G401 (cell line): ENCODE measurements at regions not wholly inside any gene's neighbourhood (a gene's known extent, or its start where the extent isn't known, plus 50 kb on each side); places are given as distances from the start of the nearest gene placed in this dataset.

Experiments used
- DNase-seq: peaks from one replicate; pipeline ENCODE4 v3.0.0-alpha.2; 2015; ENCODE audit warnings: low spot score
- in situ Hi-C: cut with HindIII; loops from 2 replicates; pipeline ENCODE4 v1.10.0; 2016; ENCODE audit warnings: low sequenced_read_pairs, mixed read lengths

DNA sequence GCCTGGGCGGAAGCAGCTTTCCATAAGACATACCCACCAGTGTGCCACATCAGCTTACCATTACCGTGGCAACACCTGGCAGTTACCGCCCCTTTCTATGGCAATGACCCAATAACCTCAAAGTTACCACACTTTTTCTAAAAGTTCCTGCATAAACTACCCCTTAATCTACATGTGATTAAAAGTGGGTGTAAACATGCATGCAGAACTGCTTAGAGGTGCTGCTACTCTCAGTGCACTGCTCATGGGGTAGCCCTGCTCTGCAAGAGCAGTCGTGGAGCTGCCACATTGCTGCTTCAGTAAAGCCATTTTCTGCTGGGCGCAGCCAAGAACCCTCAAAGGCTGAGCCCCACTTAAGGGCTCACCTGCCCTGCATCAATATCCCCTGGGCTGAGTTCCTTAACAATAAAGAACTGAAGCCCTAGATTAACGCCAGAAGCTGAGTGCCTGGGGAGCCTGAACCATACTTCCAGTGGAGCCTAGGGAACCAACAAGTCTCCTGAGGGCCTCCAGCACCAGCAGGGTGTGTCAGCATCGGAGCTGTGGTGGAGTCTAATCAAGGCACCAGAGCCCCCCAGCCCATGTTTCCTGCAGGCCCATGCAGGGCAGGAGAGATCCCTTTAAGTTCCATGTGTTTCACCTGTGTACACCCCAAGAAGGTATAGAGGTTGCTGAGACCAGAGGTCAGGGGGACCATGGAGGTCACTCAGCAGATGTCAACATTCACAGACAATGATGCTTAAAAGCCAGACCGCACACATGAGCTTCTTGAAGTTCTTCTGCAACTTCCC lies 1198.1 kb downstream of the UQCRFS1 start:
- DNase-seq: no peak
- in situ Hi-C loops: no loop called here

DNA sequence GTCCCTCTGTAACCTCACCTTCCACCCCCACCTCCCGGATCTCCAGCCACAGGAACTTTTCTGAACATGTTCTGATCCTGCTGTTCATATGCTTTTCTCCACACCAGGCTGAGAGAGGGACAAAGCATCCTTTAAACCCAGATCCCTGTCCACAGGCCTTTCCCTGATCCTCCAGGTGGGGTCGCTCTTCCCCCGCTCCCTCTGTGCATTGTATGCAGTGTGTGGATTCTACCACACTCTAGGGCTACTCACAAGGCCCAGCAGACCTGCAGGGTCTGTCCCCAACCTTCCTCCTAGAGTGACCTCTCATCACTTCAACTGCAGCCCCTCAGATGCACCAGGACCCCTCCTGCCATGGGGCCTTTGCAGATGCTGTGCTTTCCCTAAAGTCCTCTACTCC lies 1200.6 kb downstream of the UQCRFS1 start:
- DNase-seq: peak; percentile 6
- in situ Hi-C loops: no loop called here

DNA sequence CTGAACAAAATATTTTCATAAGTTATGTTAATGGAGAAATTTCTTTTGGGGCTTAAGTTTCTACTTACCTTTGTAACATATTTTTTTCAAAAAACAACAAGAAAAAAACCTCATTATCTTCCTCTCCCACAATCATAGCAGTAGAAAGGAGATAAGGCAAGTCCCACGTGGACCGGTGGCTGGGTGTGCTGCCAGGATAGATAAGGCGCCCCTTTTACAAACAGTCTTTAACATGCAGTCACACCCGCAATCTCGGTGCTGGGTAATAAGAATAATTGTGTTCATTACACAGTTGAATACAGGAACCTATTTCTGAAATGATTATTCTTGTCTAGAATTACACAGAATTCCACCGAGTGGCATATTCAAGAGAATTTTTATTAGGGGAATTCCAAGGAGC lies 1202.3 kb downstream of the UQCRFS1 start:
- in situ Hi-C loops: no loop called here
- no peak for DNase-seq

DNA sequence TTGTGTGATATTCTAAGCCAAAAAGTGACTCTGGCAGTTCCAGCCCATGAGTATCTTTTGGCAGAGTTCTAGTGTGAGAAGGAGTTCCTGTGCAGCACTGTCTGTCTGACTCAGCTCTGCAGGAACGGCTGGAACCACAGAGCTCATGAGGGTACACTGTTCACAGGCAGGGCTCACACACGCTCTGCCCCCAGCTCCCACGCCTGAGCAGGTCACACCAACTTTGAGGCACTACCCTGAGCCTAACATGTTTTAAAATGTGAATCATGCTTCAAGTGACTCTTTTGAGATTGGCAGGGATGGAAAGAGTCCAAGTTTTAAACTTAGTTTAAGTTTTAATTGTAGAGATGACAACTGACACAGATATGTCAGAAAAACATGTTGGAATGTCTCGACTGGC lies 1203.3 kb downstream of the UQCRFS1 start:
- DNase-seq: no peak

DNA sequence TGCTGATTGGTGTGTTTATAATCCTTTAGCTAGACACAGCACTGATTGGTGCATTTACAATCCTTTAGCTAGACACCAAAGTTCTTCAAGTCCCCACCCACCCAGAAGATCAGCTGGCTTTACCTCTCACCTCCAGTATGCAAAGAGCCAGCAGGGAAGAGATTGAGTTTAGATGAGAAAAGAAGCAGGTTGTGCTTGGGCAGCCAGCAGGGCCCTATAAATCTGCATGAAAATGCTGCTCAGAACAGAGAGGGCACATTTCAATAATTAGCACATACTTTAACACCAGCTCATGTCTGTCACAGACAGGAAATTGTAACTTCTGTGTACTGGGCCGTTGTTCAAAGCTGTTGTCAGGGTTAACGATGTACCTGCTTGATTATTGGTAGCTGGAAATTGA lies 1204.3 kb downstream of the UQCRFS1 start:
- in situ Hi-C loops: no loop called here
- DNase-seq: no peak

More for the DNA sequence above, 1203.3 kb downstream of the UQCRFS1 start:
- in situ Hi-C loops: no loop called here

DNA sequence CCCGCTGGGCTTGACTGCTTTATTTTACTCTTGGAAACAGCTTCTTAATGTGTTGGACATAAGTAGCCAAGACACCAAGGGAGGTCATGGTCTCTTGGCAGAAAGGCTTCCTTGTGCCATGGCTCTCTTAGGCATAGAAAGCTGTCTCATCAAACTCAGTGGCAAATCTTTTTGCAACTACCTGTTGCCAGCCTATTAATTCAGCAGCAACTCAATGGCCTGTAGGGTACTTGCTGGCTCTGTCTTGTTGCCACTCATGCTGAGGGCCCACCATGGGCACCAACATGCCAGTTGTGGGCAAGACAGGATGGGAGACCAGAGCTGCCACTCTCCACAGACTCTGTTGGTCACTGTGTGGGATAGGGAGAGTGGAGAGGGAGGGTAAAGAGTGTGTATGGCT lies 1209.4 kb downstream of the UQCRFS1 start:
- no peak for DNase-seq
- in situ Hi-C loops: no loop called here

DNA sequence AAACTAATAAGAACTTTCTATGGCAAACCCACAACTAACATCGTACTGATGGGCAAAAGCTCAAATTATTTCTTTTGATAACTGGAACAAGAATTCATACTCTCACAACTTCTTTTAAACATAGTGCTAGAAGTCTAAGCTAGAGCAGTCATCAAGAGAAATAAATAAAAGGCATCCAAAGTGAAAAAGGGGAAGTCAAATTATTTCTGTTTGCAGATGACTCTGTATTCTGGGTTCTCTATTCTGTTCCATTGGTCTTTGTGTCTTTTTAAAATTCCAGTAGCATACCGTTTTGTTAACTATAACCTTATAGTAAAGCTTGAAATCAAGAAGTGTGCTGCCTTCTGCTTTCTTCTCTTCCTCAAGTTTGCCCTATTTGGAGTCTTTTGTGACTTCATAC lies 1215.9 kb downstream of the UQCRFS1 start:
- in situ Hi-C loops: no loop called here
- no peak for DNase-seq

DNA sequence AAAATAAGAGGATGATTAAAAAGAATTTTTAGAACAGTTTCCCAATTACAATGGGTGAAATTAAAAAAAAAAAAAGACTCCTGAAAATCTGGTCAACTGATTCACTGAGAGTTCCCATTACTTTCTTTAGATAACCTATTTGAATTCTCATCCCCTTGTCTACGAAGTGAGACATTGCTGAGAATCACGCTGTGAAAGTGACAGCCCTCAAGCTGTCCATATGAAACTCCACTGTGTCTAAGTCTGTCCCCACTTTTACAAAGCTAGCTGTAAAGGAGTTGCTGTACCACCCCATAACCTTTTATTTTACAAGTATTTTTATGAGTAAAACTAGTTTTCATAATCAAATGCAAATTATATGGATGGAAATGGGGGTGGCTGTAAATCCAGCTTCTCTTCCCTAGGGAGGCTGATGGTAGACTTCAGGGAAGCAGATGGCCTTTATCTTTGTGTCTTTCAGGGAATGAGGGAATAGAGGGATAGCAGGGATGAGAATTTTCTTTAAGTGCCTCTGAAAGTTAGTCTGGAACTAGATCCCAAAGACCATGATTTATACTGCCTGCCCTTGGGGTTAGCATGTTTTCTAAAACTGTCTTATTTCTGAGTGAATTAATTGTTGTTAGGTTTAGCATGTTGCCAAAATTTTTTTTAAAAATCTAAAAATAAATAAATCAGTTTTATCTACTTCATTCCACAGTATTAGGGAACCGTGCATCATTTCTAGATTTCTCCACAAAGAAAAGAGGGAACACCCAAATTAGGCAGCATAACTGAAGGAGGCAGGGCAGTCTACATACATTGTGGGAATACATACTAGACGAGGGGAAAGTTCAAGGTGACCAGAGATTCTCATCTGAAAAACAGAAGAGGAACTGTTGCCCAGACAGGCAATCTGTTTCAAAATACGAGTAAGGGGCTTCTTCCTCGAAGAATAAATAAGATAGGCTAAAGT lies 1219.1 kb downstream of the UQCRFS1 start:
- in situ Hi-C loops: no loop called here
- DNase-seq: no peak

DNA sequence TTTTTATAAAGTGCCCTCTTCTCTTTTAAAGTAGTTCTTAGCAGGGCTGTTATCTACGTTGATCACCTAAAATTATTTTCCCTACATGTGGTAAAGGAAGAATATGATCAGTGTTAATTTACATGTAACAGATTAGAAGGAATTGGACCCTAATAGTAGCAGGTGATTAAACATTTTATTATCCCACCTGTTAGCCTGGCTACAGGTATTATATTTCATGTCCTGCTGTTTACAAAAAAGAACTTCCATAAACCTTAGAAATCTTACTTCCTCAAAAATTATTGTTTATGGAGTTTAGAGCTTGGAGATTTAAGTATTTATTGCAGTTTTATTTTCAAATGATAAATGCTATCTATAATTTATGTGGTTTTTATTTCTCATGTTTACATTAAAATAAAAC lies 1226.7 kb downstream of the UQCRFS1 start:
- in situ Hi-C loops: no loop called here

DNA sequence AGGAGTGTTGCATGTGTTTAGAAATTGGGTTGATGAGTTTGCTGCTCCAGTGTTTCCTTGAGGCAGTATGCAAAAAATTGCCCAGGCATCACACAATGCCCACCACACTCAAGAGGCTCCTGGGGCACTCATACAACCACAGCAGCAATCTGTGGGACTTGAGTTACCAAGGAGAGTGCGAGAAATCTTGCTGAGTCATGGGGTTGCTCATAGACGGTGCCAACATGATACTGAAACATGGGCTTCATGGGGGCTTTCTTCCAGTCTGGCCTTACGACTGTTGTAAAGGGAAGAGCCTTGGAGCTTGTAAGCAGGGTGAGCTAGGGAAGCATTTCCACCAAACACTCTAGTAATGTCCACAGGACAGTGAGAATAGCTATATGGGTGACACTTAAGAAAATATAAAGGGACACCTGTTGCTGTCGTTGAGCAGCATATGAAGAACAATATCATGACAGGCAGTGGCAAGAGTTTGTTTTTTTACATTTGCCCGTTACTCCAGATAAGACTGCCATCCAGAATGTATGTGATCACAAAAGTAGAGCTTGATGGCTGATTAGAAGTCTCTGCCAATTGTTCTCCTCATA lies 1237.4 kb downstream of the UQCRFS1 start:
- in situ Hi-C loops: no loop called here

More for the DNA sequence above, 1226.7 kb downstream of the UQCRFS1 start:
- DNase-seq: no peak

DNA sequence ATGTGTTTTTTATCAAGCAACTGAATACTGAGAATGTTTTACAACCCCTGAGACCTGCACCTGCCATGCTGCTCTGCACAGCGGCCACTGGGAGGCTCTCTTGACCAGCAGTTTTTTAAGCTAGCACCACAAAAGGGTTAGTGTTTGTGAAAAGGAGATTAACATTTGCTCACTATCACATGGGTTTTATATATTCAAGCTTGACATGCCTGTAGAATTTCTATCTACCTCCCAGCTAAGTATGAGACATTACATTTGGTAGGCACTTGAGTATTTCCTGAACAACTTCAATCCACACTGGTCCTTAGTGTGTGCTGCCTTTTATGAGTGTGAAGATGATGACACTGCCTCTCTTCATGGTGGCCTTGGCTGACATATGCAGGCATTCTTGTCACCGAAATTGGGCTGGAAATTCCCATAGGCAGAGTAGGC lies 1238.9 kb downstream of the UQCRFS1 start:
- DNase-seq: peak; percentile 48
- in situ Hi-C loops: no loop called here

More for the DNA sequence above, 1237.4 kb downstream of the UQCRFS1 start:
- no peak for DNase-seq

DNA sequence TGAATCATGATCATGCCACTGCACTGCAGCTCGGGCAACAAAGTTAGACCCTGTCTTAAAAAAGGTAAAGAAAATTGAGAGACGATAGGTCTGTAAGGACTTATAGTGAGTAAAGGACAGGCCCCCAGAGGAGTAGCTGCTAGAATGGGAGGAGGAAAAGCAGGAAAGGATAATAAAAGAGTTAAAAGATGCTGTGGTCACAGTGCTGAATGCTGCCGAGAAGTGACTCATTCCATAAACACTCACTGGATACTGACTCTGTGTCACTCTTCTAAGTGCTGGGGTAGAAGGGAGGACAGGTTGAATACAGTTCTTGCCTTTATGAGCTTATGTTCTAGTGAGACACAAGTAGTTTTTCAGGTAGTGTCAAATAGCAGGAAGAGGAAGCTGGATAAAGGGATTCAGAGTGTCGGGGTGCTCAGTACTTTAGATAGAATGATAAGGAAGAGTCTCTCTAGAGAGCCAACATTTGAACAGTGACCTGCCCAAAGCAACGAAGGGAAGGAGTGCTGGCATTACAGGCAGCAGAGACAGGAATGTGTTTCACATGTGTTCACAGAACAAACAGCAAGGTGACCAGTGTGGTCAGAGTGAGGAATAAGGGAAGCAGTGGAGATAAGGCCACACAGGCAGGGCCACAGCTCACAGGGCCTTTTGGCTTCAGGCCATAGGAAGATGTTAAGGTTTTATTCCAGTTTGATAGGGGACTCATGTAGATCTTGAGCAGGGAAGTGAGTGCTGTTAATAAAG lies 1240.5 kb downstream of the UQCRFS1 start:
- in situ Hi-C loops: no loop called here
- DNase-seq: peak; percentile 13

DNA sequence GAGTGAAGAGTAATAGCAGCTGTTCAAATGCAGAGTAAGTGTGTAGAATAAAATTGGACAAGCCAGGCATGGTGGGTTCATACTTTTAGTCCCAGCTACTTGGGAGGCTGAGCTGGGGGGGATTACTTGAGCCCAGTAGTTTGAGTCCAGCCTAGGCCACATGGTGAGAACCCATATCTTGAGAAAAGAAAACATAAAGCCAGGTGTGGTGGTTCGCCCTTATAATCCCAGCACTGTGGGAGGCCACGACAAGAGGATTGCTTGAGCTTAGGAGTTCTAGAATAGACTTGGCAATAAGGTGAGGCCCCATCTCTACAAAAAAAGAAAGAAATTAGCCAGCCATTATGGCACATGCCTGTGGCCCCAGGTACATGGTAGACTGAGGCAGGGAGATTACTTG lies 1241.1 kb downstream of the UQCRFS1 start:
- in situ Hi-C loops: no loop called here

DNA sequence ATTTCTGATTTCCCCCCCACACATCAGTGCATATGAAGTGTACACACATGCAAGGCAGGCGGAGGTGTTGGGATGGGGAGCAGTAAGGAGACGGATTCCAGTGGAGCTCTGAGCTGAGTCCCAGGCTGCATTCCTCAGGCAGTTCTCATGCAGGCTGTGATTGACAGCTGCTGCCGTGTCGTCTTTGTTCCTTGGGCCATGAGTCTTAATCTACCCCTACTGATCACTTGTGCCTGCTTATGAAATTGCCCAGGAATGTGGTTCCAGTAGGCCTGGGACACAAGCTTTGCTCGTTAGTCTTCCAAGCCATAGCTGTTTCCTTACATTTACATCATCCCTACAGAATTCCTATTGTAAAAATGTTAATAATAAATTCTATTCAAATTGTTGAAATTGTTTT lies 1241.9 kb downstream of the UQCRFS1 start:
- peak; percentile 42 for DNase-seq
- in situ Hi-C loops: no loop called here

More for the DNA sequence above, 1241.1 kb downstream of the UQCRFS1 start:
- DNase-seq: no peak

DNA sequence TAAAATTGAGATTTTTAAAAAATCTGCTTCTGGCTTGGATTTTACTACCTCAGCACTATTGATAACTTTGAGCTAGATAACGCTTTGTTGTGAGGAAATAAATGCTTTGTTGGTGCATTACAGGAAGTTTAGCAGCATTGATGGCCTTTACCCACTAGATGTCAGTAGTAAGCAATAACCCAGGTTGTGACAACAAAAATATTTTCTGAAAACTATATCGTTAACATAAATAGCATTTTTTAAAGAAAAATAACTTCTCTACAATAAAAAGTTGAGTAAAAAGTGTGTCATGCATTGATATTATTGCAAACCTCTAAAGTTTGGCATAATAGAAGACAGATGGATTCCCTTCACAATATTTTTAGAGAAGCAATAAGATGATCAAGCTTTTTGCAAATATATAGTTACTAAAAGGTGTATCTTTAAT lies 1246.5 kb downstream of the UQCRFS1 start:
- in situ Hi-C loops: no loop called here
- no peak for DNase-seq

DNA sequence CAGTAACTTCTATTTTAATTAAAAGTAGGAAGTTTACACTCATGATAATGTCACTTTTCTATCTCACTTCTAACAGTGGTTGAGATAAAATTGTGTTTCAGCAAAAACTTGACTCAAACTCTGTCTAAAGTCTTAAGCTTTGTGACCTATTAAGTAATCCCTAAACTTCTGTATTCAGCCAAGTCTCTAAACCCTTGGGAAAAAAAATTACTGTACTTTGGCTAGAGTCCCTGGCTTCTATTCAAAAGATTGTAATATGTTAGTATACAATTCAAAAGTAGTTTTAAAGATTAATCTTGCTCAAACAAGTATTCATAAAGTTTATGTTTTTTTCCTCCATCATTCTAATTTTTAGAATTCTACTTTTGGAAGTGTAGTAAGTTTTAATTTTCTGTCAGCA lies 1248.8 kb downstream of the UQCRFS1 start:
- in situ Hi-C loops: no loop called here
- no peak for DNase-seq

DNA sequence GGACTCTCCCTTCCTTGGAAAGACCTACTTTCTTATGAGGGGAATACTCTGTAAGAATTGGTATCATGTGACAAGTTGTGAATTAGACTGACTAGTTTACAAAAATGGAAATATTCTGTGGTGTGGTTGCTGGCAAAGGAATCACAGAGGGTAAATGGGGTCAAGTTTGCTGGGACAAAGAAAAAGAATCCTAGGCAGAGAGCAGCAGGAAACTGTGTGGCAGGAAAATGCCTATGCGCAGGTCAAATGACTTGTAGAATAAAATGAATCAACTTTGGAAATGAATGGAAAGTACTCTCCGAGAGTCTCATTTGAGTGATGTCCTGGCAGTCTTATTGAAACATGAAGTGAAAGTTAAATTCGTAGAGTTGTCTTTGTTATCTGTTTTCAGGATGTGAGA lies 1250.7 kb downstream of the UQCRFS1 start:
- DNase-seq: no peak
- in situ Hi-C loops: no loop called here

DNA sequence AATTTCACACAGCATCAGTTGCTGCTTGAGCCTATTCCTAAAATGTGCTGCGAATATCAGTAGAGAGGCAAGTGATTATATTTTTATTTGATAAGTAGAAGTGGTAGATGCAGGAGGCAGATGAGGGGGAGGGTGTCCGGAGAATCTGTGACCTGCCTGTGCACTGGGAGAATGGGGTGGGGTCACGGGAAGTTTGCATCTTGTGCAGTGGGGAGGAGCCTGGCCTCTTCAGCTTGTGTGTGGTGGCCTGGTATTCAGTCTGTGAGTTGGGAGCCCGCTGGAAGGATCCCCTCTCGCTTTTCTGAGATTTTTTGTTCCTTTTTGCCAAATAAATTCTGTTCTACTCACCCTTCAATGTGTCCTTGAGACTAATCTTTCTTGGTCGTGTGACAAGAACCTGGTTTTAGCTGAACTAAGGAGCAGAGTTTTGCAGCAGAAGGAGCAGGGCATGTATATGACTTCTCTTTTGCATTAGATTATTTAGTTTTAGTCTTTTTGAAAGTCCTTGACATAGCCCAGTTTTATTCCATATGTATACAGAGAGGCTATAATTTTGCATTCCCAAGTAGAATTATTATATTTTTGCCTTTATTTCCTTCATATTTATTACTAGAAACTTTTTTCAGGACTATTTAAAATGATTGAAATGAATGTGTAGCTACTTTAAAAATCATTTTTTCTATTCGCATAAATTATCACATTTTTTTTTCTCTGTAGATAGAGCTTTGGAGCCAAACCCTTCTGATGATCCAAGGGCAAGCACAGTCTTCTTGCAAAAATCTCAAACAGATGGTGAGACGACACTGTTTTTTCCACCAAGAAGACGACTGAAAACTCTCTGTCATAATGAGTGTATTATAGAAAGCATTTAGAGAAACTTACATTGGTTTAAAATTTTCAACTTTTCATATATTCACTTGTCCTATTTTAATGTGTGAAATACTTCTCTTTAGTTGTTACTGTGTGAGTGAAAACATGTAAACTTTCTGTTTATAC lies 1257.2 kb downstream of the UQCRFS1 start:
- in situ Hi-C loops: no loop called here
- no peak for DNase-seq
